PC-3 (cell line): ENCODE measurements at regions not wholly inside any gene's neighbourhood (a gene's known extent, or its start where the extent isn't known, plus 50 kb on each side); places are given as distances from the start of the nearest gene placed in this dataset.

Experiments
- ATAC-seq: fragments of 200-7000 bp; cut with Tn5 transposase; 2 replicates; pipeline ENCODE4 v1.9.1; 2020; ENCODE audit warnings: mild to moderate bottlenecking, moderate library complexity
- BruUV-seq: library from RNA; stranded (reverse); fragments of 400-500 nt; replicated peaks from 2 replicates; lab custom pipeline; 2021; lab: Mats Ljungman, UMichigan
- CTCF ChIA-PET: fragments of 300-600 bp; sonication (Branson Sonifier 250); formaldehyde crosslinking; loops from one replicate; lab custom pipeline; 2022; ENCODE audit warnings: antibody characterized with exemption; lab: Charles Lee
- POLR2A ChIA-PET: fragments of 300-600 bp; sonication (Branson Sonifier 250); formaldehyde crosslinking; loops from one replicate; lab custom pipeline; 2022; ENCODE audit warnings: antibody characterized with exemption; ENCODE audit not compliant: unreplicated experiment; lab: Charles Lee
- DNase-seq: peaks from one replicate; pipeline ENCODE4 v3.0.0-alpha.2; 2015
- H2AFZ ChIP-seq: fragments of 300-600 bp; sonication (generic); 2 replicates; pipeline ENCODE4 v1.6.0; 2016; ENCODE audit warnings: antibody characterized with exemption, low read length
- H3F3A ChIP-seq: fragments of 300-600 bp; sonication (generic); one replicate; pipeline ENCODE4 v1.6.0; 2017; ENCODE audit warnings: antibody characterized with exemption, low read length, control low read depth, mild to moderate bottlenecking; ENCODE audit not compliant: unreplicated experiment
- H3K27ac ChIP-seq: fragments of 300-600 bp; sonication (generic); 2 replicates; pipeline ENCODE4 v1.5.1; 2016; ENCODE audit warnings: mild to moderate bottlenecking, low read length
- H3K27me3 ChIP-seq: fragments of 300-600 bp; sonication (generic); 2 replicates; pipeline ENCODE4 v1.6.1; 2016; ENCODE audit warnings: low read length, mixed read lengths
- H3K36me3 ChIP-seq: fragments of 300-600 bp; sonication (generic); 2 replicates; pipeline ENCODE4 v1.6.1; 2016; ENCODE audit warnings: low read depth, mixed run types, low read length, mixed read lengths
- H3K4me1 ChIP-seq: fragments of 300-600 bp; sonication (generic); 2 replicates; pipeline ENCODE4 v1.5.1; 2016; ENCODE audit warnings: low read length; ENCODE audit not compliant: insufficient read depth
- H3K4me2 ChIP-seq: fragments of 300-600 bp; sonication (generic); 2 replicates; pipeline ENCODE4 v1.6.0; 2016; ENCODE audit warnings: low read length
- H3K4me3 ChIP-seq: fragments of 300-600 bp; sonication (generic); 2 replicates; pipeline ENCODE4 v1.5.1; 2016; ENCODE audit warnings: mild to moderate bottlenecking, low read length, mixed read lengths
- H3K79me2 ChIP-seq: fragments of 300-600 bp; sonication (generic); 2 replicates; pipeline ENCODE4 v1.6.1; 2017; ENCODE audit warnings: low read length, mixed read lengths
- H3K9ac ChIP-seq: fragments of 300-600 bp; sonication (generic); 2 replicates; pipeline ENCODE4 v1.6.0; 2016; ENCODE audit warnings: mild to moderate bottlenecking, low read length
- H3K9me2 ChIP-seq: fragments of 300-600 bp; sonication (generic); replicated peaks from 2 replicates; pipeline ENCODE4 v1.6.1; 2016; ENCODE audit warnings: mixed run types, low read length, mixed read lengths
- H3K9me3 ChIP-seq: fragments of 300-600 bp; sonication (generic); 2 replicates; pipeline ENCODE4 v1.6.1; 2016; ENCODE audit warnings: low read length, mixed read lengths
- H4K20me1 ChIP-seq: fragments of 300-600 bp; sonication (generic); 2 replicates; pipeline ENCODE4 v1.6.1; 2016; ENCODE audit warnings: low read length, mixed read lengths
- CTCF ChIP-seq: fragments of 300-600 bp; sonication (generic); conservative IDR thresholded peaks from 2 replicates; pipeline ENCODE4 v1.5.1; 2017; ENCODE audit warnings: antibody characterized with exemption, low read depth, mild to moderate bottlenecking, low read length
- EZH2 ChIP-seq: fragments of 300-600 bp; sonication (generic); IDR thresholded peaks from one replicate; pipeline ENCODE4 v1.6.1; 2017; ENCODE audit warnings: antibody characterized with exemption, mild to moderate bottlenecking, low read length; ENCODE audit not compliant: unreplicated experiment
- EZH2phosphoT487 ChIP-seq: fragments of 300-600 bp; sonication (generic); IDR thresholded peaks from 2 replicates; pipeline ENCODE4 v1.6.1; 2018; ENCODE audit warnings: mild to moderate bottlenecking, antibody characterized with exemption, low read length, borderline replicate concordance
- intact Hi-C: fragments of 100-400 bp; cut with micrococcal nuclease; formaldehyde crosslinking; loops from 2 replicates; pipeline ENCODE4 v1.9.0; 2023

- Histone ChIP-seq H3K4me1 (no peaks in the 10 kb centered on the region), H3K27ac (no peak overlapping the region), H4K20me1 (no peaks in the 10 kb centered on the region), H3K4me2 (no peak overlapping the region), H3K36me3 (no peaks in the 10 kb centered on the region), H3K4me3 (no peak overlapping the region), H3K9me2 (no peaks in the 10 kb centered on the region), H3F3A (no peaks in the 10 kb centered on the region), H3K79me2 (no peaks in the 10 kb centered on the region), H3K9me3 (no peaks in the 10 kb centered on the region), H3K27me3 (no peaks in the 10 kb centered on the region), H3K9ac (no peak overlapping the region), H2AFZ (no peak overlapping the region)
- ChIA-PET CTCF (no interaction called here), POLR2A (no interaction called here)
- BruUV-seq: no TSS peak
- ATAC-seq (no peak), DNase-seq (no peak)
- no peak for TF ChIP-seq EZH2
- TF ChIP-seq EZH2phosphoT487: no peak
- TF ChIP-seq CTCF: no peak
- intact Hi-C loops: no loop called here
Measured at GRCh38 chr22:22432937-22433336, 75.6 kb downstream of the ZNF280B start.

GRCh38 chr22:22433770-22434169, 74.8 kb downstream of the ZNF280B start:
- no peak overlapping the region for H3K9ac ChIP-seq
- H3K27me3 ChIP-seq: no peaks in the 10 kb centered on the region
- BruUV-seq: no TSS peak
- H4K20me1 ChIP-seq: no peaks in the 10 kb centered on the region
- intact Hi-C loops: no loop called here
- ChIA-PET CTCF (no interaction called here), POLR2A (no interaction called here)
- H3K79me2 ChIP-seq: no peaks in the 10 kb centered on the region
- no peaks in the 10 kb centered on the region for H3F3A ChIP-seq
- H3K4me3 ChIP-seq: no peak overlapping the region
- H3K36me3 ChIP-seq: no peaks in the 10 kb centered on the region
- H3K9me2 ChIP-seq: no peaks in the 10 kb centered on the region
- no peak overlapping the region for H3K4me2 ChIP-seq
- H2AFZ ChIP-seq: no peak overlapping the region
- ATAC-seq: no peak
- H3K27ac ChIP-seq: no peak overlapping the region
- no peaks in the 10 kb centered on the region for H3K9me3 ChIP-seq
- no peaks in the 10 kb centered on the region for H3K4me1 ChIP-seq
- TF ChIP-seq EZH2 (no peak), EZH2phosphoT487 (no peak), CTCF (no peak)
- DNase-seq: no peak
